HG02763 (cell line): ENCODE measurements at regions not wholly inside any gene's neighbourhood (a gene's known extent, or its start where the extent isn't known, plus 50 kb on each side); places are given as distances from the start of the nearest gene placed in this dataset.
"Not testable (repeated sequence)": the region's sequence is repeated elsewhere in the genome, so short reads cannot be mapped to it uniquely, and the experiment has no call there.

ENCODE experiments used
- ATAC-seq: cut with Tn5 transposase; IDR thresholded peaks from one replicate; pipeline ENCODE4 v1.9.1; 2021; ENCODE audit warnings: mild to moderate bottlenecking, moderate library complexity; ENCODE audit not compliant: unreplicated experiment

- ATAC-seq, result no peak
Observed at GRCh38 chr15:77881950-77882349, 195.6 kb downstream of the TBC1D2B start.

- not testable (repeated sequence) for ATAC-seq
Observed at GRCh38 chr15:77881535-77881934, 196.0 kb downstream of the TBC1D2B start.

GRCh38 chr15:77879466-77879865 is 198.0 kb downstream of the TBC1D2B start:
- not testable (repeated sequence) for ATAC-seq

- ATAC-seq, result no peak
Observed at GRCh38 chr15:77877869-77878577, 199.5 kb downstream of the TBC1D2B start.

GRCh38 chr15:77876107-77876820 is 201.2 kb downstream of the TBC1D2B start:
- ATAC-seq, result not testable (repeated sequence)

- ATAC-seq, result not testable (repeated sequence)
Observed at GRCh38 chr15:77875066-77875721, 202.3 kb downstream of the TBC1D2B start.

GRCh38 chr15:77874063-77874462 is 203.4 kb downstream of the TBC1D2B start:
- ATAC-seq, result no peak

- not testable (repeated sequence) for ATAC-seq
Observed at GRCh38 chr15:77872521-77873425, 204.7 kb downstream of the TBC1D2B start.

- ATAC-seq, result no peak
Observed at GRCh38 chr15:77871852-77872371, 205.6 kb downstream of the TBC1D2B start.

- no peak for ATAC-seq
Observed at GRCh38 chr15:77870195-77871065, 207.1 kb downstream of the TBC1D2B start.

GRCh38 chr15:77869021-77869895 is 208.3 kb downstream of the TBC1D2B start:
- no peak for ATAC-seq

GRCh38 chr15:77868048-77868629 is 209.4 kb downstream of the TBC1D2B start:
- not testable (repeated sequence) for ATAC-seq

GRCh38 chr15:77867266-77868047 is 210.1 kb downstream of the TBC1D2B start:
- no peak for ATAC-seq

- no peak for ATAC-seq
Observed at GRCh38 chr15:77866596-77867125, 210.8 kb downstream of the TBC1D2B start.

GRCh38 chr15:77866186-77866585 is 211.3 kb downstream of the TBC1D2B start:
- ATAC-seq, result no peak

GRCh38 chr15:77865701-77866100 is 211.8 kb downstream of the TBC1D2B start:
- no peak for ATAC-seq

- ATAC-seq, result no peak
Observed at GRCh38 chr15:77865106-77865610, 212.4 kb downstream of the TBC1D2B start.
